NCI-H1105 treated with DMSO at 0.1 percent for 48 hours (cell line): ENCODE measurements at regions not wholly inside any gene's neighbourhood (a gene's known extent, or its start where the extent isn't known, plus 50 kb on each side); places are given as distances from the start of the nearest gene placed in this dataset.
"Not testable (repeated sequence)": the region's sequence is repeated elsewhere in the genome, so short reads cannot be mapped to it uniquely, and the experiment has no call there.

Experiments
- DNase-seq: peaks from one replicate; lab custom pipeline; 2025; lab: John Stamatoyannopoulos, UW

GRCh38 chr4:53920116-53920515, 144.3 kb downstream of the CHIC2 start:
- no peak for DNase-seq

DNA sequence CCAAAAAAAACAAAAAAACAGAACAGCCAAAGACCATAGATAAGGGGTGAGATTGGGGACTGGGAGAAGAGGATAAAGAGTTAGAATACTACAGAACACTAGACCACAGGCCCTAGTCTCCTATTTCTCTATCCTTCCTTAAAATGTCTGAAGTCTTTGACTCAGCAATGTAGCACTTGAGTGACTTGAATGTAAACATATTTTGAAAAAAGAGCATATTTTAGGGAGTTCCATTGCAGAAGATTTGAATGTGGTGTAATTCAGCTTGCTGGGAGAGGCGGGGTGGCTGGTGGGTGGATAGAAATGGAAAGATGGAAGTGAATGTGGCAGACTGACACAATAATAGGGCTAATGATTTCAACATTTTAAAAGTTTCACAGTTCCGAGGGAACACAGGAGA, 144.9 kb downstream of the CHIC2 start:
- no peak for DNase-seq

GRCh38 chr4:53917729-53918128, 146.7 kb downstream of the CHIC2 start:
- DNase-seq = no peak

DNA sequence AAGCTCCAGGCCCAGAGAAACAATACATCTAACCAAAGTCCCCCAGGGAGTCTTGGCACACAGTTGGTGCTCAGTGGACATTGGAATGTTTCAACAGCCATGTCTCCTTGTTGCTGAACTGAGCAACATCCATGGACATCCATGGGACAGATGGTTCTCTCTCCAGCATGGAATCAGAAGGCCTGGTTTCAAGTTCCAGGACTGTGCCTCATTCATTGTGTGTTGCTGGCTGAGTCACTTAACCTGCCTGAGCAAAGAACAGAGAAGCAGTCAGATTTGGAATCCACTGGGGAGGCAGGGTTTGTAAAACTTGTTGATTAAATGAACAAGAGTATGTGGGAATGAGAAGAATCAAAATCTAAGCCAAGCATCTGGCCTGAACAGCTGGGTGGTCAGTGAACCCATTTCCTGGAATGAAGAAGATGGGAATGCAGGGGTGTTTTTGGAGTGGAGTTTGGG, 147.9 kb downstream of the CHIC2 start:
- no peak for DNase-seq

GRCh38 chr4:53914313-53915016, 149.9 kb downstream of the CHIC2 start:
- DNase-seq = no peak

- no peak for DNase-seq
Observed at GRCh38 chr4:53913771-53914170, 150.6 kb downstream of the CHIC2 start.

GRCh38 chr4:53912766-53913497, 151.5 kb downstream of the CHIC2 start:
- DNase-seq = no peak

GRCh38 chr4:53908661-53909078, 155.7 kb downstream of the CHIC2 start:
- DNase-seq = peak; percentile 44

DNA sequence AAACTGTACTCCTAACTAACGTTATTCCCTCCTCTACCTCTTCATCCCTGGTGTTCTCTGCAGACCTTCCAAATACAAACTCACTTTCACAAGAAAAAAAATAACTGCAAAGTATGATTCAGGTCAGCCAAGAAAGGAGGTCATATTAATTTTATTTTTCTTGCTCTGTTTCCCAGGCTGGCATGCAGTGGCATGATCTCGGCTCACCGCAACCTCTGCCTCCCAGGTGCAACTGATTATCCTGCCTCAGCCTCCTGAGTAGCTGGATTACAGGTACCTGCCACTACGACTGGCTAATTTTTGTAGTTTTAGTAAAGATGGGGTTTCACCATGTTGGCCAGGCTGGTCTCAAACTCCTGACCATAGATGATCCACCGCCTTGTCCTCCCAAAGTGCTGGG, 156.6 kb downstream of the CHIC2 start:
- DNase-seq = no peak

DNA sequence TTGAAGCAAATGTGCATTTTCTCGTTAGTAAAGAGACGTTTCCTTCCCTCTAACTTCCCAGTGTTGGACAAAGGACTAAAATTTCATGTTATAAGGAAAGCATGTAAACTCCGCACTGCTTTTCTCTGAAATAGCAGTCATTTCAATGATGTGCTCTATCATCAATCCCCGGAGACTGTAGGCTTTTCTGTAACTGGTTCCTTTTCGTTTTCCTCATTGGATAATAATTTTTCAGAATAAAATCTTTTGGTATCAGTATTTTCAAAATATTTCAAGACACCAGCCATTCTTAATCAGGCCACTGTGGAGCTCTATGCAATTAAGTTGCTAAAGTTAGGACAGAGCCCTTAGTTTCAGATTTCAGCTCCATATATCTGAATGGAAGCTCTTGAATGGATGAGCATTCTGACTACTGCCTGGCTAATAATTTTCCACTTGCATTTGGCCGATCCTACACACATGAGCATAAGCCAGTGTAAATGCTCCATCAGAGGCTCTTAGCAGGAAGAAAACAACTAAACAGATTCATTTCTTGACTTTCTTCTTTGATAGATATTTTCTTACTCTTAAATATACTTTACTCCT, 157.7 kb downstream of the CHIC2 start:
- no peak for DNase-seq

- no peak for DNase-seq
Observed at GRCh38 chr4:53905941-53906377, 158.4 kb downstream of the CHIC2 start.

GRCh38 chr4:53905276-53905940, 159.0 kb downstream of the CHIC2 start:
- no peak for DNase-seq

GRCh38 chr4:53902786-53903185, 161.6 kb downstream of the CHIC2 start:
- no peak for DNase-seq

DNA sequence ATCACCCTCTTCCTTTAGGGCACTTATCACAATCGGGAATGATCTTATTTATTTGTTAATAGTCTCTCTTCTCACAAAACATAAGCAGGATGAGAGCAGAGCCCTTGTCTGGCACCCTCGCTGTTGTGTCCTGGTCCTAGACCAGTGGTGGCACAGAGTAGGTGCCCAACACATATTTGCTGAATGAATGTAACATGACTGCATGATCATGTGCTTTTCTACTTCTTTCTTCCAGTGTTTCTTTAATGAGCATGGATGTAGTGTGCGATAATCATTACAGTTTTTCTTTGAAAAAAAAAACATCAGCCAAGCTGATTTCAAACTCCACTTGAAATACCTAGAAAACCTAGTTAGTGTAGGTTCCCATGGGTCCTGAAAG, 164.1 kb downstream of the CHIC2 start:
- DNase-seq = no peak

- no peak for DNase-seq
Observed at GRCh38 chr4:53899586-53900270, 164.7 kb downstream of the CHIC2 start.

DNA sequence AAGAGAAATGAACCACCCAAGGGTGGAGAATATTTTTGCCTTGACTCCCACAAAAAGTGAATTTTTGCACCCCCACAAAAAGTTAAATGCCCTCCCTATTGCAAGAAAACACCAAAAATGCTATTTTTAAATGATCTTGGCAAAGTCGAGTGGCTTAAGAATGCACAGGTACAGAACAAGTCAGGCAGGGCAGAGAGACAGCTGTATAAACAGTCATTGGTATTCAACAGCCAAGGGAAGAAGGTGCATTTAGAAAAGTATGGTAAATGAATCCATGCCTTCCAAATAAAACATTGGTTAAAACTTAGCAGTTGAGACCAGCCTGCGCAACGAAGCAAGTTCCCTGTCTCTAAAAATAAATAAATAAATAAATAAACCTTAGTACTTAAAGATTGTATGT, 169.3 kb downstream of the CHIC2 start:
- no peak for DNase-seq

- no peak for DNase-seq
Observed at GRCh38 chr4:53890461-53890860, 173.9 kb downstream of the CHIC2 start.

DNA sequence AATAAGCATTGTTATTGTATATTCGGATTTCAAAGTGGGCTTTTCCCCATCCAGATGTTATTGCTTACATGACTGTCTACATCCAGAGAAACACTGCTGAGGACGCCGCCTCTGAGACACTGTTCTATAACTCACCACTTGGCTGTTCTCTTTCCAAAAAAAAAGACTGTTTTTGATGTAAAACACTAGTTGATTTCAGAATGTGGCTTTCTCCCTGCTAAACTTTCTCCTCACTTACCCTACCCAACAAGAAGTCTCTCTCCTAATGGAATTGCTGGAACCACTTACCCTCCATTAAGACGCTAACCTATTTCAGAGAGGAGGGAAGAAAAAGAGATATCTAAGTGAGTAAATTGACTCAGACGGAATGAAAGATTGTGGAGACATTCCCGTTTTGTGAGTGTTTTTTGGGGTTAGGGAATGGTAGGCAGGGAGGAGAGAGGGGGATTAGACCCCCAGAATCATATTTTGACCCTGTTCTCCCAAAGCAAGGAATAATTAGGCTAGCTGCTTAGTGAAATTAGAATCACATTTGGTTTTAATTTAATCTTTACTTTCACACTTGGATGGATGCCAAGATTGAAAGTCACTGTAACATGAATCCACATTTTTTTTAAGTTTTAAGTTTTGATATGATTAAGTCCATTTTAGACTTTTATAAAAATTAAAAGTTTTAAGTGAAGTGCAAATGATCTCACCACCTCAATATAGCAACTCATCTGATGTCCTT, 174.9 kb downstream of the CHIC2 start:
- no peak for DNase-seq

DNA sequence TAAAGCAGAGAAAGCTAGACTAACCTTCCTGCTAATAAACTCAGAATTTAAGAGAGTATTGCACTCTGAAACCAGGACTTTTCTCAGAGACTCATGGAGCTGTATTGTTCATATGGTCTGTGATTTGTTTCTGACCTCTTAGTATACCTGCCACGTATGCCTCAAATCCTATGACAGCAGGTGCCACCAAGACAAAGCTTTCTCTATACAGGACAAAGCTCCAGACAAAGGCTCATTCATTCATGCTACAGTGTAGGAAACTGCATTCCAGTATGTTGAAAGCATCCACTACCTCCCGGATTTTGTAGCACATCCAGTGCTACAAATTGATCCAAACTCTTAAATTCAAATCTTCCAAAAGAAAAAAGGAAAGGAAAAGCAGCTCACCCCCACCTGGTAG, 178.3 kb downstream of the CHIC2 start:
- DNase-seq = no peak

DNA sequence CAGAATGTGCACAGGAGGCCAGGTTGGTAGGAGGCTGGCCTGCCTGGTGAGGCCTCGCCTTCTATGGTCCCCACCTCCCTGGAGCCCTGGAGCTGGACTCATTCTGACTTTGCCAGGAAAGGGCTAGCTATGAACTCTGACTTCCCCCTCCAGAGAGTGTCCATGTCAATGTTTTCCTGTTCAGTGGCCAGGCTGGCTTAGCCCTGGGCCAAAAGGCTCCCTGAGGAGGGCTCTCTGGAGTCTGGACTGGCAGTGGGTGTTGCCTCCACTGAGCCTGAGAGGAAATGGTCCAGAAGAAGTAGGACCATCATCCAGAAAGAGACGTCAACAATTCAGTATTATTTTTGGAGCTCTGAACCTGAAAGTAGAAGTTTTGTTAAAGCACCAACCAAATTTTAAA, 178.7 kb downstream of the CHIC2 start:
- no peak for DNase-seq

GRCh38 chr4:53877096-53877495, 187.3 kb downstream of the CHIC2 start:
- DNase-seq = not testable (repeated sequence)
